HG02981 (cell line): ENCODE measurements at regions not wholly inside any gene's neighbourhood (a gene's known extent, or its start where the extent isn't known, plus 50 kb on each side); places are given as distances from the start of the nearest gene placed in this dataset.

Source experiments
- ATAC-seq: cut with Tn5 transposase; IDR thresholded peaks from one replicate; pipeline ENCODE4 v1.9.1; 2021; ENCODE audit warnings: mild to moderate bottlenecking, moderate library complexity; ENCODE audit not compliant: unreplicated experiment

DNA sequence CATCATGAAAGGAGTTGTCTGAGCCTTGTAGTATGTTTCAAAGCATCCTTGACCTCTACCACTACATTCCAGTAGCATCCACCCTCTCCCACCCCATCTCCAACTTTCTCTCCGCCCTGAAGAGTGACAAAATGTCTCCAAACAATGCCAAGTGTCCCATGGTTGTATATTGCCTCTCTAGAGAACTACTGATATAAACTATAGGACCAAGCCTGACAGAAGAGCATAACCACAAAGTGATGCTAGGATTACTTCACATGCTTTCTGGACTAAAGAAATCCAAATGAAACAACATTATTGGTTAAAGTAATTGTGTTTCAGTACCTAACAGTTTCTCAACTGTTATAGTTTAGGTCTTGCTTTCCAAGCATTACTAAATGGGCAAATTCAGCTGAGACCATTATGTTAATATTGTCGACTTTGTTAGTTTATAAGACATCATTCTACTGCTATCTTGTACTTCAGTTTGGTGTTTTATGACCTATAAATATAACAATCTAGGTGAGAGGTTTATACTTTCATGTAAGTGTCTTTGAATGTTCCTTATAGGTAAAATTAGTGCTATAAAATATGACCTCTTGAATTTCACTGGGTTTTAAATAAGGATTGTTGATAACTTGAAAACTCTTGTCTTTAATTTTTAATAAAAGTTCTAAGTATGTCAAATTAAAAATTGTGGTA is 117.4 kb downstream of the SUCNR1 start:
- no peak for ATAC-seq

DNA sequence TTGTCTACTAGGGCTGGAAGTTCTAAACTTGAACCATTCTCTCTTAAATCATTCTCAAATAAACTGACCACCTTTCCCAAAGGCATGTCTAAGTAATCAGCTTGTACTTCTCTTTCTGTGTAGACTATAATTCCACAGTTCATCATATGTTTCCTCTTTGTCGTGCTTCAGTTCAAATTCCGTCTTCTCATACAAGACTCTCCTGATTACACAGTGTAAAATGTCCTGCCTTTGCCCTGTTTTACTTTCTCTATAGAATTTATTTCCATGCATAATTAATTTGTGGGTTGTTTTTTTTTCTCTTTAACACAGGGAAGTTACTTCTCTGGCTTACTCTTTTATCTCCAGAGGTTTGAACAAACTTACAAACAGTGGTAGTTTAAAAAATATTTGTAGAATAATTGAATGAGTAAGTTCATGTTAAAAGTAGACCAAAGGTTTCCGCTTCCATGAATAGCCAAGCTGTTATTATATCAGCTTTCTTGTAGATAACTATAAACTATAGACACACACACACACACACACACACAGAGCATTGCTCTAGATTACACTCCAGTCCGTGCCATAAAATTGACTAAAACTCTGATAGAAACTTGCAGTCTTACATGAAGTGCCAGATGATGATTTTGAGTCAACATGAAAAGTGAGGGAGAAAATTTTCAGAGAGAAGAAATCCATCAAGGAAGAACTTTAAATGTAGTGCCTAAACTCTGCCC is 119.0 kb downstream of the SUCNR1 start:
- ATAC-seq = no peak

DNA sequence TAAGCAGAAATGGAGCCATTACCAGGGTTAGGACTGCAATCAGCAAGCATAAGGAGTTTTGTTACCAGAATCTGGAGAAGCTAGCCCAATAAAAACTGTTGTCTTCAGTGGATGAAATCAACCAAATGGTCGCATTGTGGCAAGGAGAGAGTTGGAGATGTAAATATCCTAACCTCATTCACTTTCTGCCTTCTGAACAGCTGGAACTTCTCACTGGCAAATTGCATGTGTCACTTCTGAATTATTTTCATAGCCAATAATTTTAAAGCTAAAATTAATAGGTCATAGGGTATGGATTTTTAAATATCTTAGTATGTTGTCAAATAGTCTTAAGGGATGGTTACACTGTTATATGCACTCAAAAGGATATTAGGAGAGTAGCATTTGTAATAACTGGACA is 121.6 kb downstream of the SUCNR1 start:
- no peak for ATAC-seq

DNA sequence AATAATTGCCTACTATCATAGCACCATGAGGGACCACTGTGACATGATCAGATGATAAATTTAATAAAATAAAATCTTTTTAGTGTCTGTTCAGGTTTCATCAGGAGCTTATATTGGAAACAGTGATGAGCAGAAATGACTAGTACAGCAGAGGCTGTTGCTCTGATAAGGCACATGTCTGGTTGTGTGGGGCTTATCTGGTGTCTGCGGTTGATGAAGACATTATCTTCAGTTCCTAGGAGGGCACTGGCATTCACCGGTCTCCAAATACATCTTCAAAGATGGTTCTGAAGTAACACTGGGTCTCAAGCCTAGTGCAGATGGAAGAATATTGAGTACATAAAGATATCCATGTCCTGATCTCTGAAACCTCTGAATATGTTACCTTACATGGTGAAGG is 125.3 kb downstream of the SUCNR1 start:
- ATAC-seq = no peak

DNA sequence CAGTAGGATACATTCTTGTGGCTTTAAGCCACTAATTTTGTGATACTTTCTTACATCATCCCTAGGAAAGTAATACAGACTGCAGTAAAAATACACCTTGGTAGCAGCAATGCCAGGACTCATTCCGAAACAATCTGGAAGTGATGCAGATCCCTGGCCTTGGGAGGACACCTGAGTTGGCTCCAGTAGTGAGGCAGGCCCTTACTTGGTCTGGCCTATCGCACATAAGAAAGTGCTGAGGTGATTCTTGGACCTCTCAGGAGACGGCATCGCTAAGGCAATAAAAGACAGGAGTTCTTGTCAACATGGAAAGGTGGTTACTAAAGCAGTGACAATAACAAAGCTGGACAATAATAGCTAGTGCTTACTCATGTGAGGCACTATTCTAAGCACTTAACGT is 126.5 kb downstream of the SUCNR1 start:
- no peak for ATAC-seq

DNA sequence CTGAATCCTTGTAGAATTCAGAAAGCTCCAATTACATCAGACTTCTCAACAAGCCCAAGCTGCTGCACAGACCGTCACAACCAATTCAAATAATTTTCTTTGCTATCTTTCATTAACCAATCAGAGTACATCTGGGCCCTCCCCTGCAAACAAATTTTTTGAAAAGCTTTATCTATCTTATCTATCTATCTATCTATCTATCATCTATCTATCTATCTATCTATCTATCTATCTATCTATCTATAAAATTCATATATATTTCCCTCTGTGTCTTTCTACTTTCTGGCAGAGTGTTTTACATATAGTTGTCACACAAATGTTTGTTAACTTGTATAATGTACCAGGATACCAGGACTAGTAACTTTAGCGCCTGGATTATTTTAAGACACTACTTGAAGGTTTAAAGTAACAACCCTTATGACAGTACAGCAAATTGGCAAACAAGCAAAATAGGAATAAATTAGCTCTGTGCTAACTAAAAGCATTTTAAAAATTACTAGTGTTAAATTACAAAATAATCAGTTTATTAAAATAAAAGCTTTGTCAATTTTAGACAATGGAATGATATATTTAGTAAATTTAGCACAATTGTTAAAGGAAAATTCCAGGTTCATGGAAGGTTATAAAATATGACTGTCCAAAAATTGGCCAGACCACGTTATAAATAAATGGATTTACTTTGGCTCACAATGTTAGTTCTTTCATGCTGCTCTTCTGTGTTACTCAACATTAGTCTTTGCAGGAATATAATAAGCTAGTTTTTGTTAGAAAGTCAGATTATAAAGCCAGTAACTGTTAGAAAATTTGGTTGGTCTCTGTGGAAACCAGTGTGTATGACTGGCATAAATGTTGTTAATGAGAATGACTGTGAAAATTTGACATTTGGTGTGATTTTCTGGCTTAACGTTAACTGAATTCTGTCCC is 138.6 kb downstream of the SUCNR1 start:
- no peak for ATAC-seq

DNA sequence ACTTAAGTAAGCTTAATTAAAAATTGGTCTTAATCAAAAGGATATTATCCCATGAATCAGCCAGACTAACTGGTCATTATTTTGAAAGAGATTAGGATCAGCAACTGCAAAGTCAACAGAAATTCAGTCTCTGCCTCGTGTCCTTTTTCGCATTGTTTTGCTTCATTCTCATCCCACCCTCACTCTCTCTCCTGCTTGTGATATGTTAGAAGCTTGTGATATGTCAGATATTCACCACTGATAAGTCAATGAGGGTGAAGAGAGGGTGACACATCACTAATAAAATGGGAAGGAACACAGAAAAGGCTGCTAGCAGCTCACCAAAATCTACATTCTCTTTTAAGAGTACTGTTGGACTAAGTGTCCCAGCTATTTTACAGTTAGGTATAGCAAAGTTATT is 146.1 kb downstream of the SUCNR1 start:
- ATAC-seq = no peak

DNA sequence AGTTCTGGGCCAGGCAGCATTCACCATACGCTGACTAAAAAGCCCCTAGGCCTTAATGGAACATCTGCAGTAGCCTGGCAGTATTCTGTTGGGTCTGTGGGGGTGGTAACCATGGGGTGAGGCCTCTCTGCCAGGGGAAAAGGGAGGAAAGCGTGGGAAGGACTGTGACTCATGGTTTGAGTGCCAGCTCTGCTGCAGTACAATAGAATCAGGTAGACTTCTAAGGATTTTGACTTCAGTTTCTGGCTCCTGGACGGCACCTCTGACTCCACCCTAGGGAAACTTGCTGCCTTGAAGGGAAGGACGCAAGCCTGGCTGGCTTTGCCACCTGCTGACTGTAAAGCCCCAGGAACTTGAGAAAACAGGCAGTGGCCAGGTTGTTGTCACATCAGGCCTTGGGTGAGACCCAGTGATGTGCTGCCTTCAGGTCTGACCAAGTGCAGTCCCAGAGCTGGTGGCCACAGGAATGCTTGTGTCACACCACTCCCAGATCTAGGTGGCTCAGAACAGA is 148.6 kb downstream of the SUCNR1 start:
- ATAC-seq = no peak

DNA sequence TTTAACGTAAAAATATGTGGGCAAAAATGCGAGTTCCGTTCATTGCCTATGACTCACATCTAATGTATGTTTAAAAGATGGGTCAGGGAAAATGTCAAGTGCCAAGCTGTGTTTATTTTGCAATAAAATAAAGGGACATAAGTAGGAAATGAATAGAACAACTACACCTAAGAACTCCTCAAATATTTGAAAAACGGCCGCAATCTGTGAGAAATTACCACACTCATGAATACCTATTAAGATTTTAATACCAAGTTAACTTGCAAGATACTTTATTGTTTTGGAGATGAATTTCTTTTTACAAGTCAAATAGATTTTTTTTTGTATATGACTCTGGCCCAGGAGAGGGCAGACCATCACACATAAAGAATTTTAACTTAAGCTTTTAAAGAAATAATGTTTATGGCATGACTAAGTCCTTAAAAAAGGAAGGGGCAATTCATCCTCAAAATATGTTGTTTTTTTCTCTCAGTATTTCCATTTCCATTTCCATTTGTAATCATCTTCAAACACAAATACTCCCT is 152.7 kb downstream of the SUCNR1 start:
- no peak for ATAC-seq

DNA sequence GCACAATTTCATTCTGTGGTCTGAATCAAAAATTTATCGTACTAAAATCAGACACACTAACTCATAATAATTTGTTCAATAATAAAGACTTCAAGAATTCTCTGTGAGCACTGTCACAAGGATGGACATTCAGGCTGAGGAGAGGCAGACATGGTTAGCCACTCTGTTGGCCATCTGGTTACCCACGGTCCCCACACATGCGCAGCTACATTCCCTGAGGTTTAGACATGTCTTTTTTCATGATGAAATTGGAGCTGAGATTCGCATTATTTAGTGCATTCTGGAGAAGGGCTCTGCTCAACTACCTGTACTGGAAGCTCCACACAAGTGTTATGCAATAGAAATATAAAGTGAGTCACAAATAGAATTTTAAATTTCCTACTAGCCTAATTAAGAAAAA is 156.9 kb downstream of the SUCNR1 start:
- no peak for ATAC-seq

DNA sequence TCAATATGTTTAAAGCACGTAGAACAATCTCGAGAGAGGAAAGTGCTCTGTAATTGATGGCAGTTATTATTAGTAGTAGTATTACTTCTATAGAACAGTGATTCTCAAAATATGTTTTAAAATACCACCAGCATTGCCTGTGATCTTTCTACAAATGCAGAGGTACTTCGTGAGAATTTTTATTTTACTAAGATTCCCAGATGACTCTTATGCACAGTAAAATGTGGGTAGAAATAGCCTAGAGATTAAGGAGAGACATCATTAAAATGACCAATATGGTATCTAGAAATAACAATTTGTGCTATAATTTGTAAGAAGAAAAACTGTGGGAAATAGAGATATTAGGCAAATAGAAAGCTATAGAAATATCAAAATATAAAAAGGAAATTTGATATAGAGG is 157.9 kb downstream of the SUCNR1 start:
- no peak for ATAC-seq

DNA sequence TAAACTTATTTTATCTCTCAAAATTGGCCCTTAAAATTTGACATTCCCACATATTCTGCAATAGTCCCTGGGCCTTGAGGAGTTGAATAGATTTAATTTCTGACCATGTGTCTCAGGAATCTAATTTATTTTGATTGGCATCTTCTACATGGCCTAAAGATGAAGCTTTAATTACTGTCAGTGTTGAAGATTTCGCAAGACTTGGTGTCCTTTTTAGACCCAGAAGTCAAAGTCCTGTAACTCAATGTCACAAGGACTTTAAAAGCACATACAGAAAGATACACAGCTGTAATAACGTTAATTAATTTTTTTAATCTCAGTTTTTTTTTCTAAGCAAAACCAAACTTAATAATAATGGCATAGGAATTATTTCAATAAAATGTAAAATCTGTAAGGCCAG is 163.9 kb downstream of the SUCNR1 start:
- ATAC-seq = no peak

DNA sequence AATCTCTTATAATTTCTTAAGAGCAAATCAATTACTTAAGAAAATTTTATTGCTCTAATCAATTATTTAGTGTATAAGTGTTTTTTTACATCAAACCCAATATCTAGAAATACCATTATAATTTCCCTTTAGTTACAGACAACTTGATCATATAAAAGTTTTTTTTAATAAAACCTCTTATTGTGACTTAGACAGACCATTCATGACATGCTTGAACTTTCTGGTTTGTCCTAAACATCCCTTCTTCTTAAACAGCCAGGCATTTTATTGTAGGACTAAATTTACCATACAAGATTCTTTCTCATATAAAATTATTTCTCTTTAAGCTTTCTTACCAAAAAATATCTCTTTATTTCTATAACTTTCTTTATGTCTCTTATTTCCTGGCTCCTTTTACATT is 164.5 kb downstream of the SUCNR1 start:
- ATAC-seq = no peak

DNA sequence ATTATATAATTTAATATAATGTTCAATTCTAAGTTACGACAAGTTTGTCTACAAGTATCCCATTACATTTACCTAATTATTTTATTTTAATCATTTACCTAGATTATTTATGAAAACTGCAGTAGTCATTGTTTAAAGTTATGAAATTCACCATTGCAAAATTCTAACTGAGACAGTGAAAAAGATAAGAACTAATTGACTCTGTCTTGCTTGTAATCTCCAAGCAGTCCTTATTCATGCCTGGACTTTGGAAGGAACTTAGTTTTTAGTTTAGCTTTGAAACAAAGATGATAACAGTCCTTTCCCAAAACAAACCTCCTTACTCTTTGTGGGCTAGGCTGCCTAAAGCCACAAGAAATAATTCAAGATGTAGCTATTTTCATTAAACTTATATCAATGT is 165.0 kb downstream of the SUCNR1 start:
- no peak for ATAC-seq

DNA sequence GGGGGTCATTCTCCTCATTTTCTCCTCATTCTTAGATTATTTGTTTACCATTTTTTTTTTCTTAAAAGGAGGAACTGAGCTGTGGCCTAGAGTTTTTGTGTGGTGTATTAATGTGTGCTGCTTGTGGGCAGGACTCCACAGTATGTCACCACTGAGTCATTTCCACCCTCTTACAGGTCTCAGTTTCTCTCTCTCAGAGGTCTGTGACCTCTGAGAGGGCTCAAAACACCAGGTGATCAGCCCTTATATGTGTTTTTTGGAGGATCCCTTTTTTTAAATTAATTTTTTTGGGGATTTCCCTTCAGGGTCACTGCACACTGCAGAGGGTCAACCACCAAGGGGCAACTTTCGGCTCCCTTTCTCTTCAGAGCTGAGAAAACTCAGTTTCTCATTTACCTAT is 166.4 kb downstream of the SUCNR1 start:
- peak; percentile 94 for ATAC-seq

DNA sequence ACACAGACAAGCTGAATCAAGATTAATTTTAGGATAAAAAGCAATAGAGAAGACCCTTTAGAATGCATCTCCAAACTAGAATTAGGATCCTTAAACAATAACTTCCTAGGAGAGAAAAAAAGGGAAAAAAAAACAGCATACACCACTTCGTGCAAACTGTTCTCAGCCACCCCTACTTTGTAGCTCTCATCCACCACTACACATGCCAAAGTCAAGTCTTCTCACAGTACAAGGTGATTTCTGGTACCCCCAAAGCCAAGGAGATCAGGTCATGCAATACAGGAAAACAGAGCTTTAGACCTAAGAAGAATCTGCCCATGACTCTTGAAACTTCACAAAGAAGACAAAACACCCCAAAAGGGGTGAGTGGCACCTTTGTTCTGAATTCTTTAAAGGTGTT is 166.9 kb downstream of the SUCNR1 start:
- peak; percentile 2 for ATAC-seq

DNA sequence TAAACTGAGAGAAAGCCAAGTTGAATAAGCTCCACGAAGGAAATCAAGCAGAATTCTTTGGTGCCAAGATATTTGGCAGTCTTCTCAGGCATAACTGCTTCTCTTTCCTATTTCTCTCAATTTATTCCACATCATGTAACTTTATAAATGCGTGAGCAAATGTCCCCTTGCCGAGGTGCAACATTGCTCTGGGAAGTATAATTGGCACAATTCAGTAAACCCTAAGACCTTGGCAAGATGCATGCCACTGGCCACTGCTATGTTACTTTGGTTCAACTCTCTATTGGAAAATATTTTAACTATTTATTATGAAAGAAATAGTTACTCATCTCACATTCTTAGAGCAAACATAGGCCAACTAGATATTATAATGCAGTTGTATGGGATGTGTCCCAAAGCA is 170.2 kb downstream of the SUCNR1 start:
- ATAC-seq = no peak

DNA sequence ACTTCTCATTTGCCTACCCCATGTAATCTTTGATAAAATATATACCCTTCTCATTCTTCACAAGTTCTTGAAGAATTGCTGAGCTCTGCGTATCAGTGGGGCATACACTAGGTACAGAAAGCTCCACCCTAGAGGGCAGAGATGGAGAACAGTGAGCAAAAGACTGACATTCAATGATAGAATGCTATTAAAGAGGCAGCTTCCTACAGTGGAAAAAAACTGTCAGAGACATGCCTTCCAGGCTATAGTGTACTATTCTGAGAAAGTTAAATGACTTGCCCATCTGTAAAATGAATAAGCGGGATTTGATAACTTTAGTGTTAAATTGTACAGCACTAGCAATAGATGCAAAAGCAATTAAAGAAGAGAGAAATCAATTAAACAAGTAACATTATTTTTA is 172.8 kb downstream of the SUCNR1 start:
- ATAC-seq = no peak

DNA sequence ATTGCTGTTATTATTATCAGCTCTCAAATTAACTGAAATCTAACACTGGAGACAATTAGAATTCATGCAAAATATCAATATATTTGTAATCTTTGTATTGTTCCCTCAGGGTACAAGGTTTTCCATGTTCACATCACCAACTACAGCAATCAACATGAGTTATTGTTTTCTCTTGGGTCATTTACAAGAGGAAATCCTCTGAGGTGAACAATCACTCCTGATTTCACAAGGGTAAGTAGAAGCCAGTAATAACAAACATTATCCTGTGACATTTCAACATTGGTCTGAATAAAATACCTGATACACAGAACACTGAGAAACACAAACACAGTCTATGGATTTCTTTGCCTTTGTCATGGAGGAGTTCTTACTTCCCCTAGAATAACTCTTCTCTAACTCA is 174.0 kb downstream of the SUCNR1 start:
- no peak for ATAC-seq

DNA sequence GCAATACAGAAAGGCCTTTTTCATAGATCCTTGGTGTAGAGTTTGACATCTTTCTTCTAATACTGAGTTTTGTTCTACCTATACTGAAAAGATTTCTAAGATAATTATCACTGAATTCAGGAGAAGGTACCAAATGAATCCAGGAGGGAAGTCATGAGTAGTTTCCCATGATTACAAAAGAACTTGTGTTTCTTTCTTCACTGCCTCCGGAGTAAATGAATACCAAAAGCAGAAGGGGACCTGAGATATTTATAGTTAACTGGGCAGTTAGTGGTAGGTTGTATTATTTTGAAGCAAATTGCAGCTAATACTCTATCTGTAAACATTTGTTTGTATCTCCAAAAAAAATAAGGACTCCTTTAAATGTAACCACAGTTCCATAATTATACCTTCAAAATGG is 175.4 kb downstream of the SUCNR1 start:
- ATAC-seq = no peak

DNA sequence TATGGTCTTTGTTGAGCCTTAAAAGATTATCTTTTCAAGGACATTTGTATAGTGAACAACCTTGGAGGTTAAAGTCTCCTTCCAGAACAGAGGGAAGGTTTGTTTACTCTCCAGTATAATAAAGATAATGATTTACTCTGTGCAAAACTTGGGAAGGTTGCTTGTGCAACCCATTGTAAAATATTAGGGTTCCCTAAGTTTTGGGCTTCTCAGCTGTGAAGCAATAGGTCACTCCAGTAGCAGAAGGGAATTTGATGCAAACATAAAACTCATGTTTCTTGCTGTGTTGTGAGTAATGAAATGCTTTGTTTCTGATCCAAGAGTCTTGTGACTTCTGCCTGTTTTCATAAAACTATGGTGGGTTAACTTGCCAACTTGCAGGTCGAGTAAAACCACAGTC is 177.5 kb downstream of the SUCNR1 start:
- no peak for ATAC-seq
